NCI-H1930 (cell line): ENCODE measurements at regions not wholly inside any gene's neighbourhood (a gene's known extent, or its start where the extent isn't known, plus 50 kb on each side); places are given as distances from the start of the nearest gene placed in this dataset.
"Not testable (repeated sequence)": the region's sequence is repeated elsewhere in the genome, so short reads cannot be mapped to it uniquely, and the experiment has no call there.

Experiments used
- DNase-seq, 2 experiments: peaks; one replicate each; lab custom pipeline; 2025; lab: John Stamatoyannopoulos, UW

DNA sequence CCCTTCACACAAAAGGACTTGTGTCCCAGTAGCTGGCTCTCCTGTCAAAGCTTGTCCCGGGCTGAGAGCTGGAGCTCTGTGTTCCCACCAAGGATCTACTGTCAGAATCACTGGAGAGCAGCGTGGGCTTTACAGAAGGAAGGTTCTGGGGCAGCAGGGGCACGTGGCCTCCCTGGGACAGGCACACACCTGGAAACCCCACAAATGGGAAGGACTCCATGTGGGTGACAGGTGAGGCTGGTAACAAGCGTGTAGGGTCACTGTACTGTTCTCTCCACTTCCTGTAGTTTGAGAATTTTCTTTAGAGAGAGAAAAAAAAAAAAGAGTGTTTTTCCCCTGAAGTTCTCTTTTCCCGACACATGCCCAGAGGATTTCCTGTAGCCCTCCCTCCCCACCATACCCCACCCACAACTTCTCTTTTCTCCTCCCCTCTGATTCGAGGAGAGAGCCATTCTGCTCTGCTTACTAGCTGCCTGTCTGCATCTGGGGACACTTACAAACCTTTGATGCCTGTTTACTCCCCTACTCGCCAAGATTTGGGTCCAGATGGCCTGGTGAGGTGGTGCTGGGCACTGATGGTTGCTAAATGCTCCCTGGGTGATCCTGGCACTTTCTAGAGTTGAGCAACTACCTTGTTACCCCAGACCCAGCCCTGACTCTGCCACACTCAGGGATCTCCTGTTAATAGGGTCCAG, 84.1 kb upstream of the SIRPA start:
- no peak for DNase-seq

DNA sequence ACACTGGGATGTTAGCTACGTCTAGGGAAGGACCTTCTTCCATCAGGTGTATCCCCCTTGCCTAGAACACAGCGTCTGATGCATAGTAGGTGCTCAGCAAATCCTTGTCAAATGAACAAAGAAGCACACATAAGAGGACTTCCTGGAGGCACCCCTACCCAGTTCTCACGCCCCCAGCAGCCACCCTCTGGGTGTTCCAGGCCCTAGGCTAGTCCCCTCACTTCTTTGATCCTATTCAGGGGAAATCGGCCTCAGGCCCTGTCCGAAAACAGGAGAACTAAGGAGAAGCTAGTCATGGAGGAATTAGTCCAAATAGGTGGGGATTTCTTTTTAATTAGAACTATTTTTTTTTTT, 84.7 kb upstream of the SIRPA start:
- DNase-seq, result no peak

DNA sequence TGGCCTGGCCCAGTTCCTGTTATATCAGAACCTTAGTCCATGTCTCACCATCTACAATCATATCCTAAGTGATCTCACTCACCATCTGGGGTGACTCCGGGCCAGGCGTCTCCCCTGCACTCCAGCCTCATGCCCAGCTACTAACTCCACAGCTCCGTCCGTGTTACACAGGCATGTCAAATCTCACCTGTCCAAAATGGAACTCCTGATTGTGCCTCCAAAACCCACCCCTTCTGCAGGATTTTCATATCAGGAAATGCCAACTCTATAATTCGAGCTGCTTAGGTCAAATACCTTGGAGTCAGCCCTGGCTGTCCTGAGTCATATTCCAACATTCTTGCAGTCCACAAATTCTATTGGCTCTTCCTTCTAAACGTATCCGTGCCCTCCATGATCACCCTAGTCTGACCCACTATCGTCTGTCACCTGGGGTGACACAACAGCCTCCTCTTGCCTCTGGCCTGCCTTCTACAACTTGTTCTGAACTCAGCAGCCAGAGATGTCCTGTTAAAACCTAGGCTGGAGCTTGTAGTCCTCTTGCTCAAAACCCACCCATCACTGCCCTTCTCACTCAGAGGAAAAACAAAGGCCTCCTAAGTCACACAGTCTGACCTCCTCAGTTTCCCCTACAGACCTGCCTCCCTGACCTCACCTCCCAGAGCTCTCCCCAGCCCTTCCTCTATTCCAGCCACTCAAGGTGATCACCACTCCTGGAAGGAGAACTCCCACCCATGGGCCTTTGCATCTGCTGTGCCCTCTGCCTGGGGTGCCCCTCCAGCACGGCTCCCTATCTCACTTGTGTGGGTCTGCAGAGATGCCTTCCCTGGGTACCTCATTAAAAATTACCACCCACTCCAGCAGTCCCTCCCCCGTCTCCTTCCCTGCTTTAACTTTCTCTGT, 85.3 kb upstream of the SIRPA start:
- DNase-seq, result no peak

DNA sequence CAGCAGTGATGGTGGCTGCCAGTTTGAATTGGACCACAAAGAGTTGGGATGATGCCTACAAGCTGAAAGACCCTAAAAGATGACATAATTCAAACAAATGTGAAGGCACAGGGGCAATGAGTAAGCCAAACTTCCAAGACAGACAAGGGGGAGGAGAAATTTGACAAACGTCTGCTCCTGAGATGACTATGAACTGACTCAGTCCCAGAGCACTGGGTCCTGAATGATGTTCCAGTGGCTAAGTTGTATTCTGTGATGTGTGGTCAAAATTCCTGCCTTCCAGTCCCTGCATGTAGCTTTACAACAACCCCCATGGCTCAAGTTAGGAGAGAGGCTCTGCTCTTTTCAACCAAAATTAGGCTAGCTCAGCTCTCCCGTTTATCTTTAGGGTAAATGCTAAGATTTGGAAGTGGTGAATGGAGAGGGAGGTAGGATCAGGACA, 86.1 kb upstream of the SIRPA start:
- DNase-seq, result no peak

DNA sequence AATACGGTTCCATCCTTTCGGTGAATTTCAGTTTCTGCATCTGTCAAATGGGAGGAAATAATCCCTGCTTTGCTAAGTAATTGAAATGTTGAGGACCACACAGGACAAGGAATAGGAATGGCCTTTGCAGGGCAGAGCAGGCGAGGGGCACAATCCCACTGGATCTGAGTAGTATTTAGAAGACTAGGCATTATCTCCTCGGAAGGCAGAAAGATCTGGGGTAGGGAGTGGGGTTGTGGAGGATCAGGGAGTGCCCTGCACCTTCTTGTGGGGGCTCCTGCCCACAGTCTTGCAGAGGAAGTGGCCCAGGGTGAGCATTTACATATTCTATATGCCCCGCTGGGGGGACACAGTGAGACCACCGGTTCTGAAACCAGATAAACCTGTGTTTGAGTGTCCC, 87.1 kb upstream of the SIRPA start:
- no peak for DNase-seq

DNA sequence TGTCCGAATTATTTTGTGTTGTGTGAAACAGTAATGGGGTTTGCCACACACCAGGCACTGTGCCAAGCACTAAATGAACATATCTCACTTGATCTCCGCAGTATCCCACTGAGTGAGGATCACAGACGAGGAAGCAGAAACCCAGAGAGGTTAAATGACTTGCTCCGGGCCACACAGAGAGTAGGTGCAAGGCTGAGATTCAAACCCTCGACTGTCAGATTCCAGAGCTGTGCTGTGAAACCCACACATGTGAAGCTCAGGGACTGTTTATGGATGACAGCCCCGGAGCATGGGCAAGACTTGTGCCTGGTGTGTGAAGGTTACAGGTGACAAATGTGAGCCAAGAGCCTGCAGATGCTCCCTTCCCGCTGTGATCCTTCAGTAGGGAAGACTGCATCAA, 87.8 kb upstream of the SIRPA start:
- no peak for DNase-seq

DNA sequence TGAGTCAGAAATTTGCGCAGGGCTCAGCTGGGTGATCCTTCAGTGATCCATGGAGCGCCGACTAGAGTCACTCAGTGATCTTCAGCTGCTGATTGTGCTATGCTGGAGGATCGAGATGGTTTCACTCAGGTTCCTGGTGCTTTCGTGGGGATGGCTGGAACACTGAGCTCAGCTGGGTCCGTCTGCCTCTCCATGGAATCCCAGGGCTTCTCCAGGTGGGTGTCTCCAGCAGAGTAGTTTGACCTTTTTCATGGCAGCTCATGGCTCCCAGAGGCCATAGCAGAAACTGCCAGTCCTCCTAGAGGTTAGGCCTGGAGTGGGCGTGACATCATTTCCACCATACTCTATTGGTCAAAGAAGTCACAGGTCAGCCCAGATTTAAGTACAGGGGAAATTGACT, 88.8 kb upstream of the SIRPA start:
- no peak for DNase-seq

DNA sequence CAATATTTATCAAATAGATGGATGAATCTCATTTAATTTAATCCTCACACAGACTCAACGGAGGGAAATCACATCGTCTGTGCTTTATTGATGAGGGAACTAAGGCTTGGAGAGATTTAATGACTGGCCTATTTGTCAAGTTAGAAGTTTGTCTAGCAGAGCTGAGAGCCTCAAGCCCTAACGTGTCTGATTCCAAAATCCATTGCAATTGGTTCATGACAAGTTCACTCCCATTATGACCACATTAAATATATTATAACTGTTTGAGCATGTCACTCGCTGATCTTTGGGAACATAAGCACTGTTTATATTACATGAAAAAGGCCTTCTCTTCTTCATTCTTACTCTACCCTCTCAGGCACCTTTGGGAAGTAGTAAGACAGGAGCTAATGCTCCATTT, 89.4 kb upstream of the SIRPA start:
- no peak for DNase-seq

DNA sequence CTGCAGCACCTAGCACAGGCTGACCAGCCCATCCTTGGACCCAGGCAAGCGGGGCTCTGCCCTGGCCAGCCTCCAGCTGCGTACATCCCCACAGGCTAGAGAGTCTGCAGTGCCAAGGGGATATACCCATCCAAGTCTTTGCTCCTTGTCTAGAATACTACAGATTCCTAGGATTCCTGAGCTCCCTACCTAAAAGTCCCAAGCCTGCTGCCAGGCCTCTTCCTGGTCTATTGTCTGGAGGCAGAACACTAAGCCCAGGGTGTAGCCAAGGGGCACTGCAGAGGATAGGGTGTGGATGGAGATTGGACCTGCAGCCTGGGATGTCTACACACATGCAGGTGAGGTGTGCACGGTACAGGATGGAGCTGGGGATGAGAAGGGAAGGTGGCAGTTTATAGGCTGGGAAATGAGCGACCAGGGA, 90.0 kb upstream of the SIRPA start:
- DNase-seq, result no peak

DNA sequence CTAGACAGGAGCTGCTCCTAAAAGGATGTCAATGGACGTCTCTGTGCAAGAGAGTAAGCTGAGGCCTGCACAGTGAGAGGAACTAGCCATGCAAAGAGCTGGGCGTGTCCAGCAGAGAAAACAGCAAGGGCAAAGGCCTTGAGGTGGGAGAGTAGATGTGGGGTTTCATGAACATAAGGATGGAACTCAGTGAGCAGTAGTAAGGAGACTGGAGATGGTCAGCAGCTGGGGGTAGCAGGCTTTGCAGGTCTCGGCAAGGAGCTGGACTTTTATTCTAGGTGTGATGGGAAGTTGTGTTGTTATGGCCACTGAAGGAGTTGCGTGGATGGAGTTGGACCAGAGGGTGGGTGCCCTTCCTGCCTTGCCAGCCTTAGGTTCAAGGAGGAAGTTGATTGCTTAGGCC, 90.7 kb upstream of the SIRPA start:
- no peak for DNase-seq

DNA sequence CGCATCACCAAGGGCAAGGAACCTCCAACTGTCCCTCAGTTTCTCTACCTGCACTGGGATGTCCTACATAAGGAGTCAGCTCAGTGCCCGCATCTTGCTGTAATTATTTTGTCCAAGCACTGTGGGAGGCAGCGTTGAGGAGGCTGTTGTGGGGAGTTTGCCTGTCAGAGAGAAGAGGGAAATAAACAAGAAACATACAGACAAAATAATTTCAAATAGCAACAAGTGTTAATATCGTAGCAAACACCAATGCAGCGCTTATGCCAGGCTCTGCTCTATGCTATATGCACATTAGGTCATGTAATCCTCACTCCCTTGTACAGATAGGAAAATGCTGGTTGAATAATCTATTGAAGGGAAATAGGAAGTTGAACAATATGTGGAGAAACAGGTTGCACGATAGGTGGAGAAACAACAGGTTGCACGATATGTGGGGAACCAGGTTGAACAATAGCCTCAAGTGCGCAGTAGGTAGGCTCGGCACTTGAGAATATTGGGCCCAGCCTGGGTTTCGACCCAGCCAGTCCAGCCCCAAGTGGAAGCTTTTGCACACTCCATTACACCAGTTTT, 91.2 kb upstream of the SIRPA start:
- no peak for DNase-seq

DNA sequence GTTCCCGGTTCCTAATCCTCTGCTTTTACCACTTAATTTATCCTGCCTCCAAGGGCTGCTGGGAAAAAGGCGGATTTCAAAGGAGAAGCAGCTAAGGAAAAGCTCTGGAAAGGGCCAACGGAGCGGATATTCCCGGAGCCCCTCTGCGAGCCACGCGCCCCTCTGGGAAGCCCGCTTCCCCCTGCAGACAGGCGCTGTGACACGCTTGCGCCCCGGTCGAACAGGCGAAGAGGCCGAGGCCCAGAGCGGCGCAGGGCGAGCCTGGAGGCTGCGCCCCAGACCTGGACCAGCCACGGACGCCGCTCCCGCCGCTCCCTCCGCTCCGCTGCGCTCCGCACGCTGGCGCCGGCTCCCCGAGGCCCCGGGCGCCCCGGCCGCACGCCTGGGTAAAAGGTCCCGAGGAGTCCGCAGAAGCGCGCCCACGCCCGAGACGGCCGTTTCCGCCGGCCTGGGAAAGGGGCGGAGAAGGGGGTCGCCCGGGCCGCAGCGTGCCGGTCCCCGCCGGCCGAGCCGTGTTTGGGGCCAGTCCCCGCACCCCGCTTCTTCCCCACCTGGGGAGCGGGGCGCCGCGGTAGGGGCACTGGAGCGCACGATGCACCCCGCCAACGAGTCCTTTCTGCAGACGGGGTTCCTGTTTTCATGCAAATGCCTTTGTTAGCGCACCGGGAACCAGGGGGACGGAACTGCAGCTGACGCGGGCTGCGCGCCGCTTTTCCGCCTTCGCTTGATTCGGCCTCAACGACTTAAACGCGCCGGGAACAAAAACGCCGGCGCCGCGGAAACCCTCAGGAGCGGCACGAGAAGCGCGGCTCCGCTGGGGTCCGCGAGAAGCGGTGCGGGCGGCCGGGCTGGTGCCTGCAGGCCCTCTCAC, 91.9 kb upstream of the SIRPA start:
- peak; percentile 16 to 25 for DNase-seq

DNA sequence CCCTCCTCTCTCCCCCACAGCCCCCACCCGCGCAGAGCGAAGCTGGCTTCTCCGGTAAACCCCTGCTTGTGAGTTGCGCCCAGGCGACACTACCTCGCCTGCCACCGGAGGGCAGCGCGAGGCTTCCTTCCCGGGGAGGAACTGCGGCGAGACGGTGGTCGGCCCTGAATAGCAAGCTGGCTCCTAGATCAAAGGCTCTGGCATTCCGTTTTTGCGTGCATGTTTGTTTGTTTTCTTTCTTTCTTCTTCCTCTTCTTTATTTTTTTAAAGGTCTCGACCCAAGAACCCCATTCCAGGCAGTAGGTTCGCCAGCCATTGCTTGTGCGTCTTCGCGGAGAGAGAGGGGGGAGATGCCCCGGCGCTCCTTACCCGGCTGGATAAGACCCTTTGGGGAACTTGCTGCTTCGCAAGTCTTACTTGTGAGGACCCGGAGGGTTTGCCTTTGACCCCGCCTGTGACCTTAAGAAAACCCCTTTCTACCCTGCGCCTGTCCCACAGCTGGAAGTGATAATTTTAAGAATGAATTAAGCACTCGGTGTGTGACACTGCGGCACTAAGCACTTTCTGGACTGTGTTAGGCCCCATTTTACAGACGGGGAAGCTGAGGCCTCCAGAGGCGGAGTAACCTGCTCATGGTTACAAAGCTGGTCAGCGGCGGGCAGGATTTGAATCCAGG, 92.7 kb upstream of the SIRPA start:
- peak; percentile 48 to 52 for DNase-seq

DNA sequence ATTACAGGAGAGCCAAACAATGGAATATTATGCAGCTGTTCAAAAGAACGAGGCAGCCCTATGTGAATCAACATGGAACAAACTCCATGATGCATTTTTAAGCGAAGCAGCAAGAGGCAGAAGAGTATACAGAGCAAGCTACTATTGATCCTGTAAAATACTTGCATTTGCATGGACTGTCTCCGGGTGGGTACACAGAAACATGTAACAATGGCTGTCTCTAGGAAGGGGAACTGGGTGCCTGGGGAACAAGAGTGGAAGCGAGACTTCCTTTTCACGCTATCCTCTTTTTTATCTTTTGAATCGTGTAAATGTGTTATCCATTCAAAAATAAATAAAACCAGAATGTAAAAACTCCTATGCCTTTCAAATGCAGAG, 93.3 kb upstream of the SIRPA start:
- no peak for DNase-seq

DNA sequence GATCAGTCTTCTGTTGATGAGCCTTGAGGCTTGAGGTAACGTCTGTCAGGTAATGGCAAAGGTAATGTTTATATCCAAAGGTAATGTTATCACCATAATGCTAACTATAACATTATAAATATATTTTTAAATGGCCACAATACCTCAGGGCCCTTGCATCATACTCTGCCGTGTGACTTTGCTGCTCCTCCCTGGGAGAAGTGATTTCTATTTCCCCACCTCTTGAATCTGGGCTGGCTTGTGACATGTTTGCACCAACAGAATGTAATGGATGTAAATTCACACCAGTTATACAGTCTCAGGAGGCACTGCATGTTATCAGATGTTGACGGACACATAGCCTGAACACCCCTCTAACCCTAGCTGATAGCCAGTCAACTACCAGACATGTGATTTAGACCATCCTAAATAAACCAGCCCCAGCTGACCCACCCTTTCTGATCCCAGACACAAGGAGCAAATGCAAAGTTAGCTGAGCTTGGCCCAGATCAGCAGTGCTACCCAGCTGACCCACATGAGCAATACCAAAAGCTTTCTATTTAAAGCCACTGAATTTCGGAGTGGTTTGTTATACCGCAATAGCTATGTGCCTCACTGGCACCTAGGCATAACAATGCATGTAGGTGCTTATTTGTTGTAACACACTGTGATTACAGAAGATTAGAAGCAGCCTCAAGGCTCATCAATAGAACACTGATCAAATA, 93.8 kb upstream of the SIRPA start:
- DNase-seq, result no peak

DNA sequence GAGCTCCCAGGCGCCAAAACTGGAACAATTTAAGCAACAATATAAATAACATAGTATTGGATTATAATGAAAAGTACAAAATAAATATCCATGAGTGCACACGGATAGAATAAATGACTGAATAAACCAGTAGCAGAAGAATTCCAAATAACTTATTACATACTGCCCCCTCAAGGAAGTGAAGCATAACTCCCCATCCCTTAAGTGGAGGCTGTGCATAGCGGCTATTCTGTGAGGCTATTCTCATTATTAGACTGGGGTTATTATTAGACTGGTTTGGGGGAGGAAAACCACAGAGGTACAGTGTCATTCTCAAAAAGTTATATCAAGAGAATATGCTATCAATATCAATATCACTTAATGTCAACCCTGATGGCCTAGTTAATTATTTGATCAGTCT, 94.4 kb upstream of the SIRPA start:
- DNase-seq, result no peak

DNA sequence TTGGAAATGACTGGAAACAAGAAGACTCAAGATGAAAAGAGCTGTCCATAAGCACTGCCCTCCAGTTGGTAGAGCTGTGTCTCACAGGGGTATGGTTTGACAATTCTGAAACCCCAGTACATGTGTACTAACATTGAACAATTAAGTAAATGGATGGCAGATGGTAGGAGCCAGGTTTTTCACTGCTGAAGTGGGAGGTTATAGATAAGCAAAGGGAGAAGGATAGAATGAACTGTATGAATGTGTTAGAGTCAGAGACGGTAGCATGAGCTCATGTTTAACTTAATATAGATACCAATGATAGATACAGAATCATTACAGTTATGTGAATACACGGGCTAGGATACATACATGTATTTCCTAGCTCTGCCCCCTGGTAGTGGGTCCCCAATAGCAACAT, 95.0 kb upstream of the SIRPA start:
- no peak for DNase-seq

DNA sequence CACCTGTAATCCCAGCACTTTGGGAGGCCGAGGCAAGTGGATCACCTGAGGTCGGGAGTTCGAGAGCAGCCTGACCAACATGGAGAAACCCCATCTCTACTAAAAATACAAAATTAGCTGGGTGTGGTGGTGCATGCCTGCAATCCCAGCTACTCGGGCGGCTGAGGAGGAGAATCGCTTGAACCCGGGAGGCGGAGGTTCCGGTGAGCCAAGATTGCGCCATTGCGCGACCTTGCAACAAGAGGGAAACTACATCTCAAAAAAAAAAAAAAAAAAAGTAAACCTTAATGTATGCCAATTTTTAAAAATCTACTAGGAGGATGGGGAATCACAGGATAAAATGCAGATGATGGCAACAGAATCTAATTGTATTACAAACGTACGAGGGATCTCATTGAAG, 95.5 kb upstream of the SIRPA start:
- DNase-seq, result not testable (repeated sequence)

DNA sequence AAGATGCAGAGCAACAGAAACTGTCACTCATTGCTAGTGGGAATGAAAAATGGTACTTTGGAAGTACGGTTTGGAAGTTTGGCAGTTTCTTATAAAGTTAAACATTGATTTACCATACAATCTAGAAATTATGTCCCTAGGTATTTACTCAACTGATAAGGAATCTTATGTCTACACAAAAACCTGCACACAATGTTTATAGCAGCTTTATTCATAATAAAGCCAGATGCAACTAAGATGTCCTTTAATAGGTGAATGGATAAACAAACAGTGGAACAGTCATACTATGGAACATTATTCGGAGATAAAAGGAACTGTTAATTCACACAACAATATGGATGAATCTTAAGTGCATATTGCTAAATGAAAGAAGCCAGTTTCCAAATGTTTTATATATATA, 96.2 kb upstream of the SIRPA start:
- no peak for DNase-seq

DNA sequence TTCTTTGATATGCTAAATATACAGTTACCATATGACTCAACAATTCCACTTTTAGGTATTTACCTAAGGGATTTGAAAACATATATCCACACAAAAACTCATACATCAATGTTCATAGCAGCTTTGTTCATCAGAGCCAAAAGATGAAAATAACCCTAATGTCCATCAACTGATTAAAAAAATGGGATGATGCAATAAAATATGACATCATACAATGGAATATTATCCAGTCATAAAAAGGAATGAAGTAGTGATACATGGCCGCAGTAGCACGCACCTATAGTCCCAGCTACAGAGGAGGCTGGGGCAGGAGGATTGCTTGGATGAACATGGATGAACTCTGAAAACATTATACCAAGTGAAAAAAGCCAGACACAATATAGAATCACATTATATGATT, 101.4 kb upstream of the SIRPA start:
- DNase-seq, result no peak

DNA sequence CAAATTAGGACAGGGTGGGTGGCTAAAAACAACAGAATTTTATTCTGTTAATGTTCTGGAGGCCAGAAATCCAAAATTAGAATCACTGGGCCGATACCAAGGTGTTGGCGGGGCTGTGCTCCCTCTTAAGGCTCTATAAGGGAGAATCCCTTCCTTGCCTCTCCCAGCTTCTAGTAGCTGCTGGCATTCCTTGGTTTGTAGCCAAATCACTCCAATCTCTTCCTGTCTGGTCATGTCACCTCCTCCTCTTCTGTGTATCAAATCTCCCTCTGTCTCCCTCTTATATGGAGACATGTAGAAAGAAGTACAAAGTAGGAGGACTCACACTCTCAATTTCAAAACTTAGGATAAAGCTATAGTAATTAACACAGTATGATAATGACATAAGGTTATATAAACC, 102.9 kb upstream of the SIRPA start:
- no peak for DNase-seq
